ENCODE measurements at regions not wholly inside any gene's neighbourhood (a gene's known extent, or its start where the extent isn't known, plus 50 kb on each side); places are given as distances from the start of the nearest gene placed in this dataset.

DNA sequence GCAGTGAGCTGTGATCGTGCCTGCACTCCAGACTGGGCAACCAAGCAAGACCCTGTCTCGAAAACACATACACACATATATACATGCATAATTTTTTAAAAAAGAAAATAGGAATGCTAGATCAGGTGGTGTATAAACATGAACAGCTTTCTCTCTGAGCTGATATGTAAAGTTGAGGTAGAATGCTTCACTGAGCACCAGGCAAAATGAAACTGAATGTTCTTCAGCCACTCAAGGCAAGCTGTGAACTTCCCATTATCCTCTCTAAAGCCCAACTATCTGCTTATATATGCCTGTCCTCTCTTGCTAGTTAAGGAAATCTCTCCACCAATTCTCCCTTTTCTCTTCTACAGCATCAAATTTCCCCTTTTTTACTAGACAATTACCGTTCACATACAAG is 93.0 kb downstream of the NUF2 start:
- TF ChIP-seq POLR2A (IDR thresholded peaks at IDR 0.05) (no peak), POLR2AphosphoS5 (IDR thresholded peaks at IDR 0.05) (no peak)
- TF ChIP-seq, protein P1, sequence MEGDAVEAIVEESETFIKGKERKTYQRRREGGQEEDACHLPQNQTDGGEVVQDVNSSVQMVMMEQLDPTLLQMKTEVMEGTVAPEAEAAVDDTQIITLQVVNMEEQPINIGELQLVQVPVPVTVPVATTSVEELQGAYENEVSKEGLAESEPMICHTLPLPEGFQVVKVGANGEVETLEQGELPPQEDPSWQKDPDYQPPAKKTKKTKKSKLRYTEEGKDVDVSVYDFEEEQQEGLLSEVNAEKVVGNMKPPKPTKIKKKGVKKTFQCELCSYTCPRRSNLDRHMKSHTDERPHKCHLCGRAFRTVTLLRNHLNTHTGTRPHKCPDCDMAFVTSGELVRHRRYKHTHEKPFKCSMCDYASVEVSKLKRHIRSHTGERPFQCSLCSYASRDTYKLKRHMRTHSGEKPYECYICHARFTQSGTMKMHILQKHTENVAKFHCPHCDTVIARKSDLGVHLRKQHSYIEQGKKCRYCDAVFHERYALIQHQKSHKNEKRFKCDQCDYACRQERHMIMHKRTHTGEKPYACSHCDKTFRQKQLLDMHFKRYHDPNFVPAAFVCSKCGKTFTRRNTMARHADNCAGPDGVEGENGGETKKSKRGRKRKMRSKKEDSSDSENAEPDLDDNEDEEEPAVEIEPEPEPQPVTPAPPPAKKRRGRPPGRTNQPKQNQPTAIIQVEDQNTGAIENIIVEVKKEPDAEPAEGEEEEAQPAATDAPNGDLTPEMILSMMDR (IDR thresholded peaks at IDR 0.05): no peak
